HEK293 (cell line): ENCODE measurements at regions not wholly inside any gene's neighbourhood (a gene's known extent, or its start where the extent isn't known, plus 50 kb on each side); places are given as distances from the start of the nearest gene placed in this dataset.

Source experiments
- CTCF ChIA-PET: fragments of 350-600 bp; formaldehyde crosslinking; extraction: SDS; loops from one replicate; lab custom pipeline; 2021; ENCODE audit warnings: antibody characterized with exemption; lab: Yijun Ruan, JAX
- POLR2A ChIA-PET: fragments of 300-600 bp; formaldehyde crosslinking; extraction: SDS; loops from one replicate; lab custom pipeline; 2020; ENCODE audit warnings: antibody characterized with exemption, inconsistent platforms; lab: Yijun Ruan, JAX
- H3K27ac ChIP-seq: fragments of 200-500 bp; sonication (Bioruptor generic); 2 replicates; pipeline ENCODE4 v1.5.1; 2014; ENCODE audit warnings: low read depth, low read length, control low read depth, inconsistent platforms; ENCODE audit errors: extremely low read depth
- H3K36me3 ChIP-seq, 2 experiments: fragments of 200-500 bp in 1 of 2; sonication (Bioruptor generic) in 1 of 2; 1 replicate in 1 of 2; 2 replicates in 1 of 2; pipeline ENCODE4 v1.5.1; 2014 to 2017; ENCODE audit warnings: inconsistent platforms in 2 of 2, low read length in 2 of 2; ENCODE audit not compliant: control insufficient read depth in 2 of 2, insufficient read depth in 1 of 2
- H3K4me1 ChIP-seq: fragments of 200-500 bp; sonication (Bioruptor generic); 2 replicates; pipeline ENCODE4 v1.5.1; 2014; ENCODE audit warnings: mild to moderate bottlenecking, low read length, inconsistent platforms; ENCODE audit not compliant: control insufficient read depth, insufficient read depth
- H3K4me3 ChIP-seq: 2 replicates; pipeline ENCODE4 v1.5.1; 2011; ENCODE audit warnings: low read depth, mild to moderate bottlenecking, control low read depth, low read length, moderate library complexity
- H3K9me3 ChIP-seq: fragments of 200-500 bp; sonication (Bioruptor generic); 2 replicates; pipeline ENCODE4 v1.5.1; 2014; ENCODE audit warnings: low read depth, low read length, inconsistent platforms; ENCODE audit not compliant: control insufficient read depth, insufficient read depth
- EGR2 ChIP-seq: fragments of 450-650 bp; formaldehyde crosslinking; IDR thresholded peaks from 2 replicates; pipeline ENCODE4 v1.5.1; 2016; ENCODE audit warnings: low read depth, missing biosample characterization, missing genetic modification characterization
- FEZF1 ChIP-seq: fragments of 450-650 bp; formaldehyde crosslinking; IDR thresholded peaks from 2 replicates; pipeline ENCODE4 v1.5.1; 2016; ENCODE audit warnings: missing biosample characterization, missing genetic modification characterization
- GLI4 ChIP-seq: fragments of 450-650 bp; formaldehyde crosslinking; IDR thresholded peaks from 2 replicates; pipeline ENCODE4 v1.5.1; 2016; ENCODE audit warnings: missing biosample characterization, missing genetic modification characterization
- REPIN1 ChIP-seq: fragments of 450-650 bp; formaldehyde crosslinking; IDR thresholded peaks from 2 replicates; pipeline ENCODE4 v1.5.1; 2017; ENCODE audit warnings: missing biosample characterization, missing genetic modification characterization, low read depth
- ZBTB8A ChIP-seq: fragments of 450-650 bp; formaldehyde crosslinking; IDR thresholded peaks from 2 replicates; pipeline ENCODE4 v1.5.1; 2016; ENCODE audit warnings: missing biosample characterization, missing genetic modification characterization
- ZIC2 ChIP-seq: fragments of 450-650 bp; formaldehyde crosslinking; IDR thresholded peaks from 2 replicates; pipeline ENCODE4 v1.5.1; 2016; ENCODE audit warnings: missing biosample characterization, missing genetic modification characterization
- ZNF221 ChIP-seq: fragments of 450-650 bp; formaldehyde crosslinking; IDR thresholded peaks from 2 replicates; pipeline ENCODE4 v1.5.1; 2017; ENCODE audit warnings: missing biosample characterization, missing genetic modification characterization, borderline replicate concordance
- ZNF223 ChIP-seq: fragments of 450-650 bp; formaldehyde crosslinking; IDR thresholded peaks from 2 replicates; pipeline ENCODE4 v1.5.1; 2016; ENCODE audit warnings: missing biosample characterization, missing genetic modification characterization
- ZNF302 ChIP-seq: fragments of 450-650 bp; formaldehyde crosslinking; IDR thresholded peaks from 2 replicates; pipeline ENCODE4 v1.5.1; 2016; ENCODE audit warnings: missing biosample characterization, missing genetic modification characterization, low read depth
- ZNF341 ChIP-seq: fragments of 450-650 bp; formaldehyde crosslinking; IDR thresholded peaks from 2 replicates; pipeline ENCODE4; 2016; ENCODE audit warnings: low read depth, missing biosample characterization, missing genetic modification characterization
- ZNF558 ChIP-seq: fragments of 450-650 bp; formaldehyde crosslinking; IDR thresholded peaks from 2 replicates; pipeline ENCODE4 v1.5.1; 2016; ENCODE audit warnings: missing biosample characterization, missing genetic modification characterization
- ZNF561 ChIP-seq: fragments of 450-650 bp; IDR thresholded peaks from 2 replicates; pipeline ENCODE4 v1.5.1; 2018; ENCODE audit warnings: missing biosample characterization, missing genetic modification characterization, borderline replicate concordance
- ZNF664 ChIP-seq: fragments of 450-650 bp; formaldehyde crosslinking; IDR thresholded peaks from 2 replicates; pipeline ENCODE4 v1.5.1; 2016; ENCODE audit warnings: missing biosample characterization, missing genetic modification characterization
- ZNF792 ChIP-seq: fragments of 450-650 bp; formaldehyde crosslinking; IDR thresholded peaks from 2 replicates; pipeline ENCODE4 v1.5.1; 2016; ENCODE audit warnings: missing biosample characterization, missing genetic modification characterization
- TF ChIP-seq, protein P1 (sequence below): fragments of 450-650 bp; formaldehyde crosslinking; IDR thresholded peaks from 2 replicates; pipeline ENCODE4 v1.5.1; 2016; ENCODE audit warnings: missing biosample characterization, missing genetic modification characterization
- TF ChIP-seq, protein P2 (sequence below): fragments of 450-650 bp; formaldehyde crosslinking; IDR thresholded peaks from 2 replicates; pipeline ENCODE4 v1.5.1; 2016; ENCODE audit warnings: missing biosample characterization, missing genetic modification characterization
- TF ChIP-seq, protein P3 (sequence below): fragments of 450-650 bp; formaldehyde crosslinking; IDR thresholded peaks from 2 replicates; pipeline ENCODE4 v1.5.1; 2016; ENCODE audit warnings: missing biosample characterization, missing genetic modification characterization
- TF ChIP-seq, protein P4 (sequence below): fragments of 450-650 bp; formaldehyde crosslinking; IDR thresholded peaks from 2 replicates; pipeline ENCODE4 v1.5.1; 2017; ENCODE audit warnings: missing biosample characterization, missing genetic modification characterization

DNA sequence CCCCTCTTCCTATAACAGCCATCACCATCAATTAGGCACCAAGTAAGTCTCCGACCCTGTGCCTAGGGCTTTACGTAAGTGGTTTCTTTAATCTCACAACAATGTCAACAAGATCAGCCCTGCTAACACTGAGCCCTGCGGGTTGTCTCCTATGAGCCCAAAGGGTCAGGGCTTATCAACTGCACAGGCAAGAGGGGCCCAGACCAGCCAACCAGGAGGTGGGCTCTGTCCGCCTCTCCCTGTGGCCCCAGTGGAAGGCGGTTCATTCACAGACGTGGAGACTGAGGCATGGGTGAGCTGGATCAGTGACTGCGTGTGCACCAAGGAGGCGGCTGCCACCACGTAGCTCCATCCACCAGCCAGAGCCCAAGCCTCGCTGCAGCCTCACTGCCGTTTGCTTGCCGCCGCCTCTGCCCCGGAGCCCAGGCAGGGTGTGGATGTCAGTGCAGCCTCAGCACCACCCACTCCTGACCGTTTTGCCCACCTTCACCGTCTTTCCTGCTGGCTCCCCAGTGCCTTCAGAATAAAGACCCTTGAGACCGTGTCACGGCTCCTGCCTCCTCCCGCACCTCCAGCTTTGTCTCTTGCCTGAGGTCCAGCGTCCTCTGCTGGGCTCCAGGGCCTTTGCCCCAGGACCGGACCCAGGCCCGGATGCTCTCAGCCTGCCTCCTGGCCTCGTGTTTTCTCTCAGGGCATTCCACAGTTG is 78.7 kb downstream of the DLL1 start:
- no peaks in the 10 kb centered on the region for H3K9me3 ChIP-seq
- CTCF ChIA-PET = no interaction called here
- POLR2A ChIA-PET = no interaction called here
- H3K4me3 ChIP-seq = no peak overlapping the region
- H3K4me1 ChIP-seq = no peaks in the 10 kb centered on the region
- H3K36me3 ChIP-seq = no peaks in the 10 kb centered on the region
- no peak for TF ChIP-seq REPIN1 (tag by site-specific recombination)
- TF ChIP-seq ZBTB8A (tag by site-specific recombination) = no peak
- TF ChIP-seq, protein P1, sequence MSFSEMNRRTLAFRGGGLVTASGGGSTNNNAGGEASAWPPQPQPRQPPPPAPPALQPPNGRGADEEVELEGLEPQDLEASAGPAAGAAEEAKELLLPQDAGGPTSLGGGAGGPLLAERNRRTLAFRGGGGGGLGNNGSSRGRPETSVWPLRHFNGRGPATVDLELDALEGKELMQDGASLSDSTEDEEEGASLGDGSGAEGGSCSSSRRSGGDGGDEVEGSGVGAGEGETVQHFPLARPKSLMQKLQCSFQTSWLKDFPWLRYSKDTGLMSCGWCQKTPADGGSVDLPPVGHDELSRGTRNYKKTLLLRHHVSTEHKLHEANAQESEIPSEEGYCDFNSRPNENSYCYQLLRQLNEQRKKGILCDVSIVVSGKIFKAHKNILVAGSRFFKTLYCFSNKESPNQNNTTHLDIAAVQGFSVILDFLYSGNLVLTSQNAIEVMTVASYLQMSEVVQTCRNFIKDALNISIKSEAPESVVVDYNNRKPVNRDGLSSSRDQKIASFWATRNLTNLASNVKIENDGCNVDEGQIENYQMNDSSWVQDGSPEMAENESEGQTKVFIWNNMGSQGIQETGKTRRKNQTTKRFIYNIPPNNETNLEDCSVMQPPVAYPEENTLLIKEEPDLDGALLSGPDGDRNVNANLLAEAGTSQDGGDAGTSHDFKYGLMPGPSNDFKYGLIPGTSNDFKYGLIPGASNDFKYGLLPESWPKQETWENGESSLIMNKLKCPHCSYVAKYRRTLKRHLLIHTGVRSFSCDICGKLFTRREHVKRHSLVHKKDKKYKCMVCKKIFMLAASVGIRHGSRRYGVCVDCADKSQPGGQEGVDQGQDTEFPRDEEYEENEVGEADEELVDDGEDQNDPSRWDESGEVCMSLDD = no peak
- TF ChIP-seq EGR2 (tag by site-specific recombination) = no peak
- TF ChIP-seq, protein P2, sequence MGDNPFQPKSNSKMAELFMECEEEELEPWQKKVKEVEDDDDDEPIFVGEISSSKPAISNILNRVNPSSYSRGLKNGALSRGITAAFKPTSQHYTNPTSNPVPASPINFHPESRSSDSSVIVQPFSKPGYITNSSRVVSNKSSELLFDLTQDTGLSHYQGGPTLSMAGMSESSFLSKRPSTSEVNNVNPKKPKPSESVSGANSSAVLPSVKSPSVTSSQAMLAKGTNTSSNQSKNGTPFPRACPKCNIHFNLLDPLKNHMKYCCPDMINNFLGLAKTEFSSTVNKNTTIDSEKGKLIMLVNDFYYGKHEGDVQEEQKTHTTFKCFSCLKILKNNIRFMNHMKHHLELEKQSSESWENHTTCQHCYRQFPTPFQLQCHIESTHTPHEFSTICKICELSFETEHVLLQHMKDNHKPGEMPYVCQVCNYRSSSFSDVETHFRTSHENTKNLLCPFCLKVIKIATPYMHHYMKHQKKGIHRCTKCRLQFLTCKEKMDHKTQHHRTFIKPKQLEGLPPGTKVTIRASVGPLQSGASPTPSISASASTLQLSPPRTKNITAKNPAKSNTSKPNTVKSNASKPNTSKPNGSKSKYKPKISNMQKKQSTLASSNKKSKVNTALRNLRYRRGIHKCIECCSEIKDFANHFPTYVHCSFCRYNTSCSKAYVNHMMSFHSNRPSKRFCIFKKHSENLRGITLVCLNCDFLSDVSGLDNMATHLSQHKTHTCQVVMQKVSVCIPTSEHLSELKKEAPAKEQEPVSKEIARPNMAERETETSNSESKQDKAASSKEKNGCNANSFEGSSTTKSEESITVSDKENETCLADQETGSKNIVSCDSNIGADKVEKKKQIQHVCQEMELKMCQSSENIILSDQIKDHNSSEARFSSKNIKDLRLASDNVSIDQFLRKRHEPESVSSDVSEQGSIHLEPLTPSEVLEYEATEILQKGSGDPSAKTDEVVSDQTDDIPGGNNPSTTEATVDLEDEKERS (tag by site-specific recombination) = no peak
- no peak for TF ChIP-seq ZNF792 (tag by site-specific recombination)
- TF ChIP-seq ZIC2 (tag by site-specific recombination) = no peak
- TF ChIP-seq, protein P3, sequence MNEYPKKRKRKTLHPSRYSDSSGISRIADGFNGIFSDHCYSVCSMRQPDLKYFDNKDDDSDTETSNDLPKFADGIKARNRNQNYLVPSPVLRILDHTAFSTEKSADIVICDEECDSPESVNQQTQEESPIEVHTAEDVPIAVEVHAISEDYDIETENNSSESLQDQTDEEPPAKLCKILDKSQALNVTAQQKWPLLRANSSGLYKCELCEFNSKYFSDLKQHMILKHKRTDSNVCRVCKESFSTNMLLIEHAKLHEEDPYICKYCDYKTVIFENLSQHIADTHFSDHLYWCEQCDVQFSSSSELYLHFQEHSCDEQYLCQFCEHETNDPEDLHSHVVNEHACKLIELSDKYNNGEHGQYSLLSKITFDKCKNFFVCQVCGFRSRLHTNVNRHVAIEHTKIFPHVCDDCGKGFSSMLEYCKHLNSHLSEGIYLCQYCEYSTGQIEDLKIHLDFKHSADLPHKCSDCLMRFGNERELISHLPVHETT (tag by site-specific recombination) = no peak
- TF ChIP-seq ZNF221 (tag by site-specific recombination) = no peak
- TF ChIP-seq, protein P4, sequence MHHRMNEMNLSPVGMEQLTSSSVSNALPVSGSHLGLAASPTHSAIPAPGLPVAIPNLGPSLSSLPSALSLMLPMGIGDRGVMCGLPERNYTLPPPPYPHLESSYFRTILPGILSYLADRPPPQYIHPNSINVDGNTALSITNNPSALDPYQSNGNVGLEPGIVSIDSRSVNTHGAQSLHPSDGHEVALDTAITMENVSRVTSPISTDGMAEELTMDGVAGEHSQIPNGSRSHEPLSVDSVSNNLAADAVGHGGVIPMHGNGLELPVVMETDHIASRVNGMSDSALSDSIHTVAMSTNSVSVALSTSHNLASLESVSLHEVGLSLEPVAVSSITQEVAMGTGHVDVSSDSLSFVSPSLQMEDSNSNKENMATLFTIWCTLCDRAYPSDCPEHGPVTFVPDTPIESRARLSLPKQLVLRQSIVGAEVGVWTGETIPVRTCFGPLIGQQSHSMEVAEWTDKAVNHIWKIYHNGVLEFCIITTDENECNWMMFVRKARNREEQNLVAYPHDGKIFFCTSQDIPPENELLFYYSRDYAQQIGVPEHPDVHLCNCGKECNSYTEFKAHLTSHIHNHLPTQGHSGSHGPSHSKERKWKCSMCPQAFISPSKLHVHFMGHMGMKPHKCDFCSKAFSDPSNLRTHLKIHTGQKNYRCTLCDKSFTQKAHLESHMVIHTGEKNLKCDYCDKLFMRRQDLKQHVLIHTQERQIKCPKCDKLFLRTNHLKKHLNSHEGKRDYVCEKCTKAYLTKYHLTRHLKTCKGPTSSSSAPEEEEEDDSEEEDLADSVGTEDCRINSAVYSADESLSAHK = no peak
- TF ChIP-seq, all 188 proteins: peak for 0
- no peak overlapping the region for H3K27ac ChIP-seq

DNA sequence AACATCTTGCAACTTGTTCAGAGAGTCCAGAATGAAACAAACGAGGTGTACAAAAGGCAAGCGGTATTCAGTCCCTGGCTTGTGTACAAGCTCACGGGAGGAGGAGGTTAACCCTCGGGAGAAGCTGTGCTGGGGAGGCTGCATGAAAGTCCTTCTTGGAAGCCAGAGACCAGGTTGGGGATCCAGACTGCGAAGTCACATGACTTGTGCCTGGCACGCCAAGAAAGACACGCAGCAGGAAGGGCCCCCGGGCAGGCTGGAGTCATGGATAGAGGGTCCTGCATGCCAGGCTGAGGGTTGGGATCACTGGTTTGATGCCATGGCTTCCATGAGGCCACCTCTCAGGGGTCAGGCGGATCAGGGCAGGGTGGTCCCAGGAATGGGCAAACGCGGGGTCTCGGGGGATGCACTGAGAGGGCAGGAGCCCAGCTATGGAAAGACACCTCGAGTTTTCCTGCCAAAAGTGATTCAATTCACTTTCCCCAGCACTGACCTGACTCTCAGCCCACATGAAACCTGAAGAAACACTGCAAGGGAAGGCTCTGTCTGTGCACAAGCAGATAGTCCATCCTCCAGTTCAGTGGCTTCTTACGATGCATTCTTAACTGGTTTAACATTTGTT is 79.4 kb downstream of the DLL1 start:
- POLR2A ChIA-PET = no interaction called here
- CTCF ChIA-PET = no interaction called here
- no peak overlapping the region for H3K4me3 ChIP-seq
- no peaks in the 10 kb centered on the region for H3K9me3 ChIP-seq
- no peaks in the 10 kb centered on the region for H3K4me1 ChIP-seq
- TF ChIP-seq ZNF558 (tag by site-specific recombination) = no peak
- TF ChIP-seq ZNF302 (tag by site-specific recombination) = no peak
- TF ChIP-seq ZNF664 (tag by site-specific recombination) = no peak
- TF ChIP-seq FEZF1 = no peak
- TF ChIP-seq GLI4 (tag by site-specific recombination) = no peak
- TF ChIP-seq ZNF341 = no peak
- no peak for TF ChIP-seq ZNF561 (tag by site-specific recombination)
- no peak for TF ChIP-seq ZNF223 (tag by site-specific recombination)
- TF ChIP-seq, all 188 proteins: peak for 0
- Histone ChIP-seq H3K36me3 (no peaks in the 10 kb centered on the region), H3K27ac (no peak overlapping the region)
